Osteocyte (in vitro differentiated cells): ENCODE measurements at regions not wholly inside any gene's neighbourhood (a gene's known extent, or its start where the extent isn't known, plus 50 kb on each side); places are given as distances from the start of the nearest gene placed in this dataset.

Source experiments
- DNase-seq: peaks from one replicate; pipeline ENCODE4 v3.0.0; 2021; ENCODE audit warnings: mixed read lengths; ENCODE audit not compliant: unreplicated experiment; ENCODE audit errors: extremely low spot score
- H3K27ac Mint-ChIP-seq: one replicate; pipeline ENCODE4 v1.8.0; 2021; ENCODE audit warnings: mild to moderate bottlenecking, mixed read lengths; ENCODE audit not compliant: unreplicated experiment
- H3K27me3 Mint-ChIP-seq: one replicate; pipeline ENCODE4 v1.8.0; 2021; ENCODE audit warnings: mixed read lengths; ENCODE audit not compliant: unreplicated experiment
- H3K36me3 Mint-ChIP-seq: one replicate; pipeline ENCODE4 v1.8.0; 2021; ENCODE audit warnings: mixed read lengths; ENCODE audit not compliant: unreplicated experiment
- H3K4me1 Mint-ChIP-seq: one replicate; pipeline ENCODE4 v1.8.0; 2021; ENCODE audit warnings: mixed read lengths; ENCODE audit not compliant: unreplicated experiment
- H3K4me3 Mint-ChIP-seq: one replicate; pipeline ENCODE4 v1.8.0; 2021; ENCODE audit warnings: mild to moderate bottlenecking, moderate library complexity, mixed read lengths; ENCODE audit not compliant: unreplicated experiment
- H3K9me3 Mint-ChIP-seq: one replicate; pipeline ENCODE4 v1.8.0; 2021; ENCODE audit warnings: mixed read lengths; ENCODE audit not compliant: unreplicated experiment
- CTCF ChIP-seq: fragments of 200-600 bp; sonication (generic); IDR thresholded peaks from 2 replicates; pipeline ENCODE4 v1.5.0; 2021; ENCODE audit warnings: antibody characterized with exemption, mild to moderate bottlenecking, moderate library complexity

GRCh38 chr7:91759205-91759863, 121.2 kb downstream of the MTERF1 start:
- Mint-ChIP-seq H3K9me3 (peaks cover 30% of the 10 kb centered on the region), H3K27me3 (peaks cover 2% of the 10 kb centered on the region), H3K4me3 (no peak overlapping the region), H3K36me3 (peaks cover 4% of the 10 kb centered on the region), H3K4me1 (no peaks in the 10 kb centered on the region), H3K27ac (no peak overlapping the region)
- TF ChIP-seq CTCF: no peak
- DNase-seq: no peak

- TF ChIP-seq CTCF: no peak
- Mint-ChIP-seq H3K9me3 (peaks cover 13% of the 10 kb centered on the region), H3K36me3 (no peaks in the 10 kb centered on the region), H3K4me1 (peaks cover 3% of the 10 kb centered on the region), H3K27me3 (peaks cover 2% of the 10 kb centered on the region), H3K27ac (no peak overlapping the region), H3K4me3 (no peak overlapping the region)
- no peak for DNase-seq
Measured at GRCh38 chr7:91767820-91768219, 112.7 kb downstream of the MTERF1 start.

DNA sequence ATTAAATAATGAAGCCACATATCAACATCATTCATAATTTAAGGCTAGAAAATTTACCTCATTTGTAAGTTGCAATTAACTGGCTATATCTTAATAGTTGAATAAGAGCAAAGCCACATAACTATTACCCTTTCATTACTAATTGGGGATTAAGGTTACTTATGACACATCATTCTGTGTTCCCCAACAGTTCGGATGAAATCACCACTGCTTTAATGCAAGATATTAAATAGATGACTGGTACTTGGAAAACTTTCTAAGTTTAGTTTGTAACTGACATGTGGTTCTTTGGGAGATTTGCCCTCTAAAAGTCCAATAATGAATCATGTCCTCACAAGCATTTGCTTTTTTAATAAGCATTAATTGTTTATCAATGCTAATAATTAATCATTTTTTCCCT, 109.1 kb downstream of the MTERF1 start:
- Mint-ChIP-seq H3K27ac (no peak overlapping the region), H3K4me3 (no peak overlapping the region), H3K27me3 (peaks cover 7% of the 10 kb centered on the region), H3K4me1 (peaks cover 3% of the 10 kb centered on the region), H3K9me3 (peaks cover 5% of the 10 kb centered on the region), H3K36me3 (peaks cover 2% of the 10 kb centered on the region)
- TF ChIP-seq CTCF: no peak
- no peak for DNase-seq

GRCh38 chr7:91771921-91772815, 108.3 kb downstream of the MTERF1 start:
- Mint-ChIP-seq H3K27ac (no peak overlapping the region), H3K27me3 (peaks cover 8% of the 10 kb centered on the region), H3K4me1 (peaks cover 3% of the 10 kb centered on the region), H3K9me3 (peaks cover 5% of the 10 kb centered on the region), H3K36me3 (peaks cover 2% of the 10 kb centered on the region), H3K4me3 (no peak overlapping the region)
- DNase-seq: no peak
- no peak for TF ChIP-seq CTCF

GRCh38 chr7:91776171-91776570, 104.3 kb downstream of the MTERF1 start:
- DNase-seq: no peak
- peaks cover 6% of the 10 kb centered on the region for H3K4me1 Mint-ChIP-seq
- TF ChIP-seq CTCF: no peak

More at GRCh38 chr7:91776171-91776570, 104.3 kb downstream of the MTERF1 start:
- Mint-ChIP-seq H3K4me3 (no peak overlapping the region), H3K27me3 (peaks cover 22% of the 10 kb centered on the region), H3K36me3 (peaks cover 2% of the 10 kb centered on the region), H3K27ac (no peak overlapping the region), H3K9me3 (peaks cover 5% of the 10 kb centered on the region)
